ENCODE measurements at regions not wholly inside any gene's neighbourhood (a gene's known extent, or its start where the extent isn't known, plus 50 kb on each side); places are given as distances from the start of the nearest gene placed in this dataset.

DNA sequence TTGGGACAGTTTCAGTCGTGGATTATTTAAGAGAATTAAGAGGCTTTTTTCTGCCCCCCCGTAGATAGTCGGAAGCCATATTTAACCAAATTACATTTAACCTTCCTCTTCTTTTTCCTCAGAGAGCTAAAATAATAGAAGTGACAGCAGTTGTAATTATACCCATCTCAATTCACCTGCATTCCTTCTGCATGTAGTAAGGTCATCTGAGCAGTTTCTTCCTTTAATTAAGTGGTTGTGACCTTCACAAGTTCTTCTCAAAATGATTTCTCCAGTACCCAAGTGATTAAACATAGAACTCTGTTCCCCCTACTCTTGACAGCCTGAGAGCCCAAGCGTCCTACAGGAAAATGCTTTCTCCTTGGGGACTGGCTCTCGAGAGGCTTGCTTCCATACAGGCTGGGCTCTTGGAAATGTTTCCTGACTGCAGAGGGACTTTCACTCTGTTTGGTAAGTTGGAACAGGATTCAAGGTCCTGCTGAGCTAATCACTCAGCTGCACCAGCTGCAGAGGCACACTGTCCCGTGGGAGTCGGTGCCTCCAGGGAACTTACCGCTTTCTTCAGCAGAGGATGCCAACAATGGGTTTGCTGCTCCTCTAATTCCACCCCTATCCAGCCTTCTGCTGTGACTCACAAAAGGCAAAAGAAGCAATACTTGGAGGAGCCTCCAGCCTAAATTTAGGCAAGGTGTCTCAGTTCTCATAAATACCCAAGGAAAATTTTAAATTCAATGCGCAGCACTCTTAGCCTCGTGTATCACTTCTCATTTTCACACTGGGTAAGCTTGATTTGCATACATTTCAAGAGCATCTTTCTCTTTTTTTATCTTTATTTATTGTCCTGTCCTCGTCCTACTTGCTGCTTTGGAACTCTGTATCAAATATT is 414.9 kb downstream of the KIF16B start:
- Mint-ChIP-seq H3K4me1 (ENCODE audit: low read depth) (no peaks in the 10 kb centered on the region), H3K27ac (no peak overlapping the region), H3K9me3 (peaks cover 9% of the 10 kb centered on the region), H3K4me3 (no peak overlapping the region), H3K27me3 (no peaks in the 10 kb centered on the region), H3K36me3 (ENCODE audit: low read depth) (no peaks in the 10 kb centered on the region)
- CTCF ChIA-PET = no interaction called here
- H3K4me3 ChIP-seq (ENCODE audit: low read length) = no peak overlapping the region
- no peaks in the 10 kb centered on the region for H3K4me1 ChIP-seq (ENCODE audit: insufficient read depth, low read length)
- H3K36me3 ChIP-seq (ENCODE audit: insufficient read depth, low read length) = no peaks in the 10 kb centered on the region
- no peak overlapping the region for H3K27ac ChIP-seq (ENCODE audit: low read depth in 1 of 2, low read length in 2 of 2)
- intact Hi-C loops (cut with DNase I, micrococcal nuclease) = no loop called here
- TF ChIP-seq, protein P1, sequence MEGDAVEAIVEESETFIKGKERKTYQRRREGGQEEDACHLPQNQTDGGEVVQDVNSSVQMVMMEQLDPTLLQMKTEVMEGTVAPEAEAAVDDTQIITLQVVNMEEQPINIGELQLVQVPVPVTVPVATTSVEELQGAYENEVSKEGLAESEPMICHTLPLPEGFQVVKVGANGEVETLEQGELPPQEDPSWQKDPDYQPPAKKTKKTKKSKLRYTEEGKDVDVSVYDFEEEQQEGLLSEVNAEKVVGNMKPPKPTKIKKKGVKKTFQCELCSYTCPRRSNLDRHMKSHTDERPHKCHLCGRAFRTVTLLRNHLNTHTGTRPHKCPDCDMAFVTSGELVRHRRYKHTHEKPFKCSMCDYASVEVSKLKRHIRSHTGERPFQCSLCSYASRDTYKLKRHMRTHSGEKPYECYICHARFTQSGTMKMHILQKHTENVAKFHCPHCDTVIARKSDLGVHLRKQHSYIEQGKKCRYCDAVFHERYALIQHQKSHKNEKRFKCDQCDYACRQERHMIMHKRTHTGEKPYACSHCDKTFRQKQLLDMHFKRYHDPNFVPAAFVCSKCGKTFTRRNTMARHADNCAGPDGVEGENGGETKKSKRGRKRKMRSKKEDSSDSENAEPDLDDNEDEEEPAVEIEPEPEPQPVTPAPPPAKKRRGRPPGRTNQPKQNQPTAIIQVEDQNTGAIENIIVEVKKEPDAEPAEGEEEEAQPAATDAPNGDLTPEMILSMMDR (IDR thresholded peaks at IDR 0.05) = no peak
- ATAC-seq (ENCODE audit: poor library complexity) = no peak
- DNase-seq = no peak
- POLR2A ChIA-PET = no interaction called here
- no peaks in the 10 kb centered on the region for H3K9me3 ChIP-seq (ENCODE audit: control insufficient read depth in 1 of 2, insufficient read depth in 1 of 2, low read length in 2 of 2)
- H3K27me3 ChIP-seq (ENCODE audit: control insufficient read depth in 1 of 2, insufficient read depth in 2 of 2, low read length in 2 of 2) = no peaks in the 10 kb centered on the region

DNA sequence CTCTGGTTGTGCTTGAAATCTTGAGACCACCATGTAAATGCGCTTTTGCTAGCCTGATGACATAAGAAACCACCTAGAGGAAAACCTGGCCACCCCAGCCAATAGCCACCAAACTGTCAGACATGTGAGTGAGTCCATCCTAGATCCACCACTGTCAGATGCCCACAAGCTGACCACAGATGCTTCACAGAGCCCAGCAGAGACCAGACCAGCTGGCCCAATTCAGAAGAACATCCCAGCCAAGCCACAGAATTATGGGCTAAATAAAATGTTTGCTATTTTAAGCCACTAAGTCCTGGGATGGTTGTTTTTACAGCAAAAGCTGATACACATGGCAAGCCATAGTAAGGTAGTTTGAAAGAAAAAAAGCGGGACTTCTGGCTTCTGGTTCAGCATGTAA is 425.3 kb downstream of the KIF16B start:
- H3K27ac Mint-ChIP-seq = no peak overlapping the region
- TF ChIP-seq, protein P1 (IDR thresholded peaks at IDR 0.05) = no peak
- no peak overlapping the region for H3K4me3 ChIP-seq (ENCODE audit: low read length)
- intact Hi-C loops (cut with DNase I, micrococcal nuclease) = no loop called here
- no peak overlapping the region for H3K27ac ChIP-seq (ENCODE audit: low read depth in 1 of 2, low read length in 2 of 2)
- no peak for DNase-seq
- H3K27me3 ChIP-seq (ENCODE audit: control insufficient read depth in 1 of 2, insufficient read depth in 2 of 2, low read length in 2 of 2) = no peaks in the 10 kb centered on the region
- no peak for ATAC-seq (ENCODE audit: poor library complexity)
- no peaks in the 10 kb centered on the region for H3K27me3 Mint-ChIP-seq
- no peaks in the 10 kb centered on the region for H3K9me3 ChIP-seq (ENCODE audit: control insufficient read depth in 1 of 2, insufficient read depth in 1 of 2, low read length in 2 of 2)
- H3K4me1 Mint-ChIP-seq (ENCODE audit: low read depth) = no peaks in the 10 kb centered on the region
- no peak overlapping the region for H3K4me3 Mint-ChIP-seq
- H3K36me3 ChIP-seq (ENCODE audit: insufficient read depth, low read length) = no peaks in the 10 kb centered on the region
- peaks cover 10% of the 10 kb centered on the region for H3K9me3 Mint-ChIP-seq
- POLR2A ChIA-PET = no interaction called here
- CTCF ChIA-PET = no interaction called here
- H3K4me1 ChIP-seq (ENCODE audit: insufficient read depth, low read length) = no peaks in the 10 kb centered on the region
- H3K36me3 Mint-ChIP-seq (ENCODE audit: low read depth) = no peaks in the 10 kb centered on the region

DNA sequence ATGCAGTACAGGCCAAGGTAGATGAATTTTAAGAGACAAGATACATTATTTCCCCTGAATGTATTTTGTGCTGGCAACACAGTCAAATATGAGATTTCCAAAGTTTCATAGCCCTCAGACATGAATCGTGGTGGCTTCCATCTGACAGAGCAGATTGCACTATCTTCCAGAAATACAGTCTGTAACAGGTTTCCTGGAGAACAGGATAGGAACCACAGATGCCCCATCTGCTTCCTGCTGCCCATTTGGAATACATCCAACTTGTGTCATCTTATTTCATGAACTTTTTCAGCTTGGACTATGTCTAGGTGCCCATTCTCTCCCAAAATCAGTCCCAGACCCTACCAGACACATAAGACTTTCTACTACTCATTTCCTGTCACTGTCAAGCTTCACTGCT is 426.0 kb downstream of the KIF16B start:
- Histone ChIP-seq H3K4me3 (ENCODE audit: low read length) (no peak overlapping the region), H3K36me3 (ENCODE audit: insufficient read depth, low read length) (no peaks in the 10 kb centered on the region), H3K27ac (ENCODE audit: low read depth in 1 of 2, low read length in 2 of 2) (no peak overlapping the region), H3K4me1 (ENCODE audit: insufficient read depth, low read length) (no peaks in the 10 kb centered on the region), H3K27me3 (ENCODE audit: control insufficient read depth in 1 of 2, insufficient read depth in 2 of 2, low read length in 2 of 2) (no peaks in the 10 kb centered on the region), H3K9me3 (ENCODE audit: control insufficient read depth in 1 of 2, insufficient read depth in 1 of 2, low read length in 2 of 2) (no peaks in the 10 kb centered on the region)
- ATAC-seq (ENCODE audit: poor library complexity) (no peak), DNase-seq (no peak)
- intact Hi-C loops (cut with DNase I, micrococcal nuclease) = no loop called here
- H3K4me1 Mint-ChIP-seq (ENCODE audit: low read depth) = no peaks in the 10 kb centered on the region
- H3K27me3 Mint-ChIP-seq = no peaks in the 10 kb centered on the region
- TF ChIP-seq, protein P1 (IDR thresholded peaks at IDR 0.05) = no peak
- CTCF ChIA-PET = no interaction called here
- no peaks in the 10 kb centered on the region for H3K36me3 Mint-ChIP-seq (ENCODE audit: low read depth)
- peaks cover 11% of the 10 kb centered on the region for H3K9me3 Mint-ChIP-seq
- no peak overlapping the region for H3K27ac Mint-ChIP-seq
- no peak overlapping the region for H3K4me3 Mint-ChIP-seq
- POLR2A ChIA-PET = no interaction called here

Measured in CD4-positive, alpha-beta T cell (primary cell).